ENCODE measurements at regions not wholly inside any gene's neighbourhood (a gene's known extent, or its start where the extent isn't known, plus 50 kb on each side); places are given as distances from the start of the nearest gene placed in this dataset.

- TF ChIP-seq GATA3 (IDR thresholded peaks at IDR 0.05; ENCODE audit: low read depth, low read length) (no peak), GATA2 (IDR thresholded peaks at IDR 0.05; ENCODE audit: low read depth, low read length) (no peak)
Measured at GRCh38 chrX:44068043-44068442, 94.9 kb upstream of the NDP start.
